Hematopoietic multipotent progenitor cell treated with erythropoietin and hydrocortisone succinate and interleukin-3 and kit ligand, for 8 days (in vitro differentiated cells): ENCODE measurements at regions not wholly inside any gene's neighbourhood (a gene's known extent, or its start where the extent isn't known, plus 50 kb on each side); places are given as distances from the start of the nearest gene placed in this dataset.
A peak's percentile ranks its signal among the peaks of the same experiment; 100 is the strongest.

Experiments used
- DNase-seq: peaks from one replicate; pipeline ENCODE4 v3.0.0-alpha.2; 2015

DNA sequence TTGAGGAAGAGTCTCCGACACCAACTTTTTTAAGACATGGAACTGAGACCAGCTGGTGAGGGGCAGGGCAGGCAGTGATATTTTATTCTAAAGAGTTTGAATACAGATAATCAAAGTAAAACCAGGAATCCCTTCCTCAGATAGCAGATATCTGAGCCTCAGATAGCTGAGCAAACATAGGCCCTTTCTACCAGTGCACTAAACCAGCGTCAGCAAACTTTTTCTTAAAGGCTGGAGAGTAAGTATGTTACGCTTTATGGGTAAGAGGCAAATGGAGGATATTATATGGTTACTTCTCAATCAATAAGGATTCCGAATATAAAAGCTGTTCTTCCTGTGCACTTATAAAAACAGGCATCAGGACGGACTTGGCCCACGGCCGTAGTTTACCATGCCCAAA, 73.9 kb downstream of the WNT5A start:
- DNase-seq, result no peak

DNA sequence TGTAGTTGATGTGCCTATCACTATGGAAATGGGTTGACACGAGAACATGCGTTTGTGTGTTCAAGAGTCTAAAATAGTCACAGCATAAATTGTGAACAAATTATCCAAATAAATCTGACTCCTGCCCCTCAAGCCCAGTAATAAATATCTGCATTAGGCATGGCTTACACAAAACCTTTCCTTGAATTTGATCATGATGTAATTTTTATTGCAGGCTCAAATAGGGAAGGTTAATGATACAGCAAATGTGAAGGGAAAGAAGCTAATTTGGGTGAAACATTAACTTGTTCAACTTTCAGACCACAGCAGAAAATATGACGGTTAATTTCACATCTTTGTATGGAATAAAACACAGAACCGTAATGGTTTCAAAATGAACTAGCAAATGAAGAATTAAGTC, 74.6 kb downstream of the WNT5A start:
- DNase-seq, result no peak

- DNase-seq, result no peak
These were observed 77.3 kb downstream of the WNT5A start for GRCh38 chr3:55409806-55410205.

DNA sequence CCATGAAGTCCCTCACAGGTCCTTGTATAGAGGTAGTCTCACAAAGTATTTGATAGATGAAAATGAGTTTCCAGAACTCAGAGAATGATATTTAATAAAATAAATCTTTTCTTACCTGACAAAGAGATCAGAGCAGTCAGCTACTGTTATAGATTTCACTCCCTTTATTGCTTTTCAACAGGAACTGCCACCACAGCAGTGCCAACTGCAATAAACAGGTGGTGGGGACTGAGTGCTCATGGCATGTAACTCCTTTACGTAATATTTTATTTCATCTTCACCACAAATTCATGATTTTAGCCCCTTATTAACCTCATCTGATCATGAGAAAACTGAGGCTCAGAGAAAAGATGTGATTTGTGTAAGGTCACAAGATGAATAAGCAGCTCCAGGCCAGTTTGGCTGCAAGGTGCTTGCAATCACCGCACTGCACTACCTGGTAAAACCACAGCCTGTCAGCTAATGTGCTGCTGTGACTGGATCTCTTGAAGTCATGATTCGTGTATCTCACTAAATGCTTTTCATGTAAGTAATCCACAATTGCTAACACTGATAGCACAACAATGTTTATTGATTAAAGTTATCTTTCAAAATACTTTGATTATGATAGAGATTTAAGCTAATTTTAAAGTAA, 78.8 kb downstream of the WNT5A start:
- no peak for DNase-seq

DNA sequence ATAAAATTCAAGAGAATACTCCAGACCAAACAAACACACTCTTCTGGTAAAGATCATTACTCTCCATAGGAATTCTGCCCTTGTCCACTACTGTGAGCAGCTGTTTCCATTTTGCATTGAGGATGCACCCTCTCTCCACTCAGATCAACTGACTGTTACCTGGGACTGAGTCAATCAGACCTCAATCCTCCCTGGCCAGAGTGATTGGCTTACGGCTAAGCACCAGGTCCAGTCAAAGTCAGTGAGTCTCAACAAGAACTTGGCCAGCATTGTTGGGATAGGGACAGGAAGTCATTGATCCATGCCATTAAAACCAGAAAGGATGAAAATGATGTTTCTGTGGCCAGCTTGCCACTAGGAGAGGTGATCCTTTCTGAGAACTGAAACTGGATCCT, 79.7 kb downstream of the WNT5A start:
- DNase-seq, result no peak

- DNase-seq, result no peak
These were observed 80.2 kb downstream of the WNT5A start for GRCh38 chr3:55406696-55407425.

DNA sequence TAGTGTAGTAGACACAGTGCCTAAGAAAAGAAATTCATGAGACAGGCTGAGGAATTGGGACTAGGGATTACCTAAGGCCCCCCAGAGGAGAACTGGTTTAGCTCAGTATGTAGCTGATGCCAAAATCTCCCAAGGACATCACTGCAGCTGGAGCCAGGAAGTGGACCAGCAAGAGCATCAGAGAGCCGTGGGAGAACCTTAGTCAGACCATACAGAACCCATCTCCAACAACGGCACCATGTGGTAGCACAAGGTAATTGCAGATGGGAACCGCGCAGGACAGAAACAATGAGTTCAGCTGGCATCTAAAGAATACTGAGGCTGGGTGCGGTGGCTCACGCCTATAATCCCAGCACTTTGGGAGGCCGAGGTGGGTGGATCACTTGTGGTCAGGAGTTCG, 81.7 kb downstream of the WNT5A start:
- peak; percentile 7 for DNase-seq

- DNase-seq, result no peak
These were observed 84.1 kb downstream of the WNT5A start for GRCh38 chr3:55402886-55403609.

DNA sequence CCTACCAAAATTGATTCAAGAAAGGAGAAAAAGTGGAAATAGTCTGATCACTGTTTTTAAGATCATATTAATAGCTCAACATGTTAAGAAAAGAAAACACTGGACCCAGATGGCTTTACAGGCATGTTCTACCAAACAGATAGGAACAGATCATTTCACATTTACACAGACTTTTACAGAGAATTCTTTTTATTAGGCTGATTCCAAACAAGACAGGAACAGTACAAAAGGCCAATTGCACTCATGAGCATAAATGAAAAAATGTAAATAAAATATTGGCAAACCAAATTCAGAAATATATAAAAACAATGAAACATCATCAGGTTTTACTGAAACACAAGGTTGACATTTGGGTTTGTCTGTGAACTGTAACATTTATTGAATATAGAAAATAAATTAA, 106.5 kb downstream of the WNT5A start:
- no peak for DNase-seq

DNA sequence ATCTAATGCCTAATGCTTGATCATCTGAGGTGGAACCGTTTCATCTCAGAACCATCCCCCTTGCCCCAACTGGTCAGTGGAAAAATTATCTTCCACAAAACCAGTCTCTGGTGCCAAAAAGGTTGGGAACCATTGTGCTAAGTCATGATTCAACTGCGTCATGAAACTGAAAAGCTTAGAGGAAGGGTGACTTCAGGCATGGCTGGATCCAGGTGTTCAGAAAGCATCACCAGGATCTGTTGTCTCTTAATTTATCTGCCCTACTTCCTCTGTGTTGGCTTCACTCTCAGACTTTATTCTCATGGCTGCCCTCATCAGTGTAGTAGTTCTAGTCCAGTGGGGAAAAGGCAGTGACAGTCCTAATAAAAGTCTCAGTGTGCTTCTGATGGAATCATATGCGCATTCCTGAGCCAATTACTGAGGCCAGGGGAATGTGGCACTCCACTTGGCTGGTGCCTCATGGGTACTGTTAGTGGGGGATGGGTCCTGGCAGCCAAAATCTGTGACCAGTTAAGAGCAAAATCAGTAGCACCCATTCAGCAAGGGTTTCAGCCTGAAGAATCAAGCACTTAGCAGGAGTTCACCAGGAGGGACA, 110.3 kb downstream of the WNT5A start:
- DNase-seq, result no peak

GRCh38 chr3:55373423-55373822, 113.7 kb downstream of the WNT5A start:
- no peak for DNase-seq

- DNase-seq, result no peak
These were observed 116.8 kb downstream of the WNT5A start for GRCh38 chr3:55370272-55370671.

GRCh38 chr3:55369141-55369847, 117.8 kb downstream of the WNT5A start:
- DNase-seq, result no peak

DNA sequence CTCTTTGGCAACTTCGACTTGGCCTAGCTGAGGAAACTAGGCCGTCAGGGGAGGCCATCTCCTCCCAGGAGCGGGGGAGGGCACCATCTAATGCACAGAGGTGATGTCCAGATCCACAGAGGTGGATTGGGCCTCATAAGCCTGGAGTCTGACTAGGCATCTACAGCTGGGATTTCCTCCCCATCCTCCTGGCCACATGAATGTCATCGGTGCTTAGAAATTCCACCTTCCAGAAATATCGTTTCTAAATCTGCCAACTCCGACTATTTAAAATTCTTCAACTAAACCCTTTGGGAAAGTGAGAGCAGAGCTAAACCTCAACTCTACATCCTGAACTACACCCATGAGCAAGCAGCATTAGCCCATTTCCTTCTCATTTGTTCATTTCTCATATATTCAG, 118.7 kb downstream of the WNT5A start:
- no peak for DNase-seq

DNA sequence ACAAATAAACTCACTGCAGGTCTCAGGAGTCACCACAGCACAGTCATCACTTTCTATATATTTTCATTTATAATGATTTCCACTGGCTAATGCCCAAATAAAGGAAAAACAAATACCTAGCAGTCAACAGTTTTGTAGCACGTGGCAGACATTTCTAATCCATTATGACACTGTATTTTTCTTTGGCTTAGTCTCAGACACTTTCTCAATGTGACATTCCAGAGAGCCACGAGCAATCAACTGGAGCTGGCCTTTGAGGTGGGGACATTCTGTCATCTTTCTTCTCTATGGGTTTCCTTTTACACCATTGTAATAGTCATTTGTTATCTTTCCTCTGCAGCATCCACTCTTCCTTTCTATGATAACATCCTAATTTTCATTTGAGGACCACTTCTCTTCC, 119.7 kb downstream of the WNT5A start:
- DNase-seq, result no peak

- DNase-seq, result no peak
These were observed 122.7 kb downstream of the WNT5A start for GRCh38 chr3:55364421-55364820.

- no peak for DNase-seq
These were observed 124.7 kb downstream of the WNT5A start for GRCh38 chr3:55362210-55362960.

GRCh38 chr3:55357796-55358195, 129.3 kb downstream of the WNT5A start:
- DNase-seq, result no peak

GRCh38 chr3:55352668-55353067, 134.4 kb downstream of the WNT5A start:
- DNase-seq, result no peak

GRCh38 chr3:55349851-55350250, 137.3 kb downstream of the WNT5A start:
- DNase-seq, result no peak

DNA sequence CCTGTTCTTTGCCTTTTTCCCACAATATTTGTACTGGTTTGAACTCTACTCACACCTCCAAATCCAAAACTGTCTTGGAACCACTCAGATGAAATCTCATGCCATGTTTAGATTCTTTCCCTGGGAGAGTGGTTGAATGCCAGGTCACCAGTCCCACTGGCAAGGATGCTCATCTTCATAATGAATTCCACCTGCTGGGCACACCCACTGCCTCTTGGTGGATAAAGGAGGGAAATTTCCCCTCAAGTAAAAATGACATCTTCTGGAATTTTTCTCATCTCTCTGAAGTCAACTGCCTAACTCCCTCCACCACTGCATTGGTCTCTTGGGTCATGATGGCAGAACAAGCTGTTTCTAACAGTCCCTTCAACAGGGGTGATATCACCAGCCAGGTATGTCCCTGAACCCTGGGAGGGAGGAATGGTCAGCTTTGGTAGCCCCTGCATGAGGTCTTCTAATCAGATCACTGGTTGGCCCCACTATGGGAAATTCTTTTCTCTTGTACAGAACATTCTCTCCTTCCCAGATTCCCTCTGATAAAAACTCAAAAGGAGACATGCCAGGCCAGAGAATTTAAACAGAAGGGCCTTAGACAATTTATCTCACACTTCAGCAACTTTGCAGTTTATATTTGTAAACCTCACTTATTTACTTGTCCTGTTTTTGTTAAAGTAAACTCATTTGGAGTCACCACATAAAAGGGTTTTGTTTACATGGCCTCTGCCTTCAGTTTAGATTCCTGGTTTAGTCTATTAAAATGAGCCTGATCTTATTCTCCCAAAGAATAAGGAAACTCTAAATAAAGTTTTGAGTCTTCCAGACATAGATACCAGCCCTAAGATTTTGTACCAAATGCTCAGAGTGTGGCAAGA, 143.4 kb downstream of the WNT5A start:
- DNase-seq, result no peak
